GM12874 (cell line): ENCODE measurements at regions not wholly inside any gene's neighbourhood (a gene's known extent, or its start where the extent isn't known, plus 50 kb on each side); places are given as distances from the start of the nearest gene placed in this dataset.

Experiments used
- CTCF ChIP-seq: IDR thresholded peaks from 2 replicates; pipeline ENCODE4 v1.5.1; 2011; ENCODE audit warnings: low read depth, mild to moderate bottlenecking, control low read depth, low read length, moderate library complexity; ENCODE audit not compliant: insufficient read depth

GRCh38 chr16:26505496-26505895 lies 561.2 kb upstream of the C16orf82 start:
- no peak for TF ChIP-seq CTCF

DNA sequence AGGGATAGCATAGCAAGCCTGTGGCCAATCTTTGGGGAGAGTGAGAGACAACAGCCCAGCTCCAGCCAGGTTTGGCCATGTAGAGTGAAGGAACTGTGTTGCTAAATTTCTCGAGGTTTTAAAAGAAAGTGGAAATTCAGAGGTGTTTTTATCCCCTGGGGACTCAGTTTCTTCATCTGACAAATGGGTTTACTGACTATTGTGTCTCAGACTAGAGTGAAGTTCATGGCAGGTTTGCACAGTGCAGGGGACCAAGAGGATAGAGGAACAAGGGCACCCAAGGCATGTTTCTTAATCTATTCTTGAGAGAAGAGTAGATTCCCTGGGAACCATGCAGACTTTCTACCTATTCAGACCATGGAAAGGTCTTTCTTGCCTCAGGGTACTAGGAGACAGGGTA lies 555.8 kb upstream of the C16orf82 start:
- no peak for TF ChIP-seq CTCF

- no peak for TF ChIP-seq CTCF
These were observed 555.3 kb upstream of the C16orf82 start for GRCh38 chr16:26511463-26511862.

DNA sequence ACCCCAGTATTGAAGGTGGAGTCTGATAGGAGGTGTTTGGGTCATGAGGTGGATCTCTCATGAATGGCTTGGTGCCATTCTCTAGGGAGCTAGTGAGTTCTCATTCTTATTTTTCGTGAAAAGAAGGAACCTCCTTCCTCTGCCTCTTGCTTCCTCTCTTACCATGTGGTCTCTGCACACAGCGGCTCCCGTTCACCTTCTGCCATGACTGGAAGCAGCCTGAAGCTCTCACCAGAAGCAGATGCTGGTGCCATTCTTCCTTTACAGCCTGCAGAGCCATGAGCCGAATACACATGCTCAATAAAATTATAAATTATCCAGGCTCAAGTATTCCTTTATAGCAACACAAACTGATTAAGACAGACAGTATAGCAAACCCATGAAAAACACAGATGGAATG lies 545.1 kb upstream of the C16orf82 start:
- TF ChIP-seq CTCF = no peak

- TF ChIP-seq CTCF = no peak
These were observed 542.4 kb upstream of the C16orf82 start for GRCh38 chr16:26524281-26524680.

- TF ChIP-seq CTCF = no peak
These were observed 541.9 kb upstream of the C16orf82 start for GRCh38 chr16:26524846-26525245.

GRCh38 chr16:26525856-26526255 lies 540.9 kb upstream of the C16orf82 start:
- TF ChIP-seq CTCF = no peak

- no peak for TF ChIP-seq CTCF
These were observed 540.1 kb upstream of the C16orf82 start for GRCh38 chr16:26526633-26527032.
